HG03196 (cell line): ENCODE measurements at regions not wholly inside any gene's neighbourhood (a gene's known extent, or its start where the extent isn't known, plus 50 kb on each side); places are given as distances from the start of the nearest gene placed in this dataset.
"Not testable (repeated sequence)": the region's sequence is repeated elsewhere in the genome, so short reads cannot be mapped to it uniquely, and the experiment has no call there.

Source experiments
- ATAC-seq: cut with Tn5 transposase; IDR thresholded peaks from one replicate; pipeline ENCODE4 v1.9.1; 2021; ENCODE audit not compliant: unreplicated experiment

GRCh38 chr11:22920939-22921565 is 60.8 kb upstream of the CCDC179 start:
- ATAC-seq: peak; percentile 85

- no peak for ATAC-seq
Measured at GRCh38 chr11:22922672-22923071, 62.4 kb upstream of the CCDC179 start.

- no peak for ATAC-seq
Measured at GRCh38 chr11:22923561-22923960, 63.3 kb upstream of the CCDC179 start.

GRCh38 chr11:22926341-22926740 is 66.1 kb upstream of the CCDC179 start:
- no peak for ATAC-seq

GRCh38 chr11:22927793-22928192 is 67.5 kb upstream of the CCDC179 start:
- no peak for ATAC-seq

GRCh38 chr11:22928207-22928917 is 68.1 kb upstream of the CCDC179 start:
- ATAC-seq: no peak

GRCh38 chr11:22930816-22931594 is 70.7 kb upstream of the CCDC179 start:
- ATAC-seq: peak; percentile 99

- ATAC-seq: no peak
Measured at GRCh38 chr11:22938691-22939090, 78.4 kb upstream of the CCDC179 start.

GRCh38 chr11:22941544-22941943 is 81.3 kb upstream of the CCDC179 start:
- not testable (repeated sequence) for ATAC-seq

GRCh38 chr11:22957786-22958185 is 97.5 kb upstream of the CCDC179 start:
- no peak for ATAC-seq

GRCh38 chr11:22974251-22974650 is 114.0 kb upstream of the CCDC179 start:
- ATAC-seq: no peak

- no peak for ATAC-seq
Measured at GRCh38 chr11:22976146-22976545, 115.9 kb upstream of the CCDC179 start.

- no peak for ATAC-seq
Measured at GRCh38 chr11:22982903-22983302, 122.6 kb upstream of the CCDC179 start.

- ATAC-seq: no peak
Measured at GRCh38 chr11:22984045-22984444, 123.8 kb upstream of the CCDC179 start.

- no peak for ATAC-seq
Measured at GRCh38 chr11:22989371-22989770, 129.1 kb upstream of the CCDC179 start.

- no peak for ATAC-seq
Measured at GRCh38 chr11:22991196-22991595, 130.9 kb upstream of the CCDC179 start.

- no peak for ATAC-seq
Measured at GRCh38 chr11:23006730-23007129, 146.5 kb upstream of the CCDC179 start.

- ATAC-seq: no peak
Measured at GRCh38 chr11:23010790-23011335, 150.6 kb upstream of the CCDC179 start.

- ATAC-seq: no peak
Measured at GRCh38 chr11:23012930-23013329, 152.7 kb upstream of the CCDC179 start.

- no peak for ATAC-seq
Measured at GRCh38 chr11:23013509-23013908, 153.2 kb upstream of the CCDC179 start.

- peak; percentile 68 for ATAC-seq
Measured at GRCh38 chr11:23021287-23021863, 161.1 kb upstream of the CCDC179 start.
